GM21717 (cell line): ENCODE measurements at regions not wholly inside any gene's neighbourhood (a gene's known extent, or its start where the extent isn't known, plus 50 kb on each side); places are given as distances from the start of the nearest gene placed in this dataset.
"Not testable (repeated sequence)": the region's sequence is repeated elsewhere in the genome, so short reads cannot be mapped to it uniquely, and the experiment has no call there.

ENCODE experiments used
- ATAC-seq: cut with Tn5 transposase; IDR thresholded peaks from one replicate; pipeline ENCODE4 v1.9.1; 2021; ENCODE audit warnings: mild to moderate bottlenecking, moderate library complexity; ENCODE audit not compliant: unreplicated experiment

GRCh38 chr7:94303118-94303517 is 91.6 kb upstream of the COL1A2 start:
- no peak for ATAC-seq

GRCh38 chr7:94303695-94304094 is 91.0 kb upstream of the COL1A2 start:
- no peak for ATAC-seq

DNA sequence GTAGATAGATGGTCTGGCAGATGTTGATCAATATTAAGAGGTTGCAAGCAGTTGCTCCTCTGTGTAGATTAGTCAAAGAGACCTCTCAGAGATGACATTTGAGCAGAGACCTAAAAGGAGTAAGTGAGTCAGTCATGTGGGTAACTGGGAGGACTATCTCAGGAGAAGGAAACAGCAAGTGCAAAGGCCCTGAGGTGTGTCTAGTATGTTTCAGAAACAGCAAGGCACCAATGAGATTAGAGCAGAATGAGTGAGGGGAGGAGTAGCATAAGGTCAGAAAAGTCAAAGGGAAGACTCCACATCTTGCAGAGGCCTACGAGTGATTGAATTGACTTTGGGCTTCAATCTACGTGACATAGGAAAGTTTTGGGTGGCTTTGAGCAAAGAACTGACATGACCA is 89.8 kb upstream of the COL1A2 start:
- ATAC-seq: no peak

GRCh38 chr7:94305836-94306235 is 88.9 kb upstream of the COL1A2 start:
- ATAC-seq: no peak

GRCh38 chr7:94307399-94308048 is 87.2 kb upstream of the COL1A2 start:
- no peak for ATAC-seq

- ATAC-seq: no peak
These were observed 83.2 kb upstream of the COL1A2 start for GRCh38 chr7:94311515-94311914.

- ATAC-seq: no peak
These were observed 80.8 kb upstream of the COL1A2 start for GRCh38 chr7:94313926-94314325.

DNA sequence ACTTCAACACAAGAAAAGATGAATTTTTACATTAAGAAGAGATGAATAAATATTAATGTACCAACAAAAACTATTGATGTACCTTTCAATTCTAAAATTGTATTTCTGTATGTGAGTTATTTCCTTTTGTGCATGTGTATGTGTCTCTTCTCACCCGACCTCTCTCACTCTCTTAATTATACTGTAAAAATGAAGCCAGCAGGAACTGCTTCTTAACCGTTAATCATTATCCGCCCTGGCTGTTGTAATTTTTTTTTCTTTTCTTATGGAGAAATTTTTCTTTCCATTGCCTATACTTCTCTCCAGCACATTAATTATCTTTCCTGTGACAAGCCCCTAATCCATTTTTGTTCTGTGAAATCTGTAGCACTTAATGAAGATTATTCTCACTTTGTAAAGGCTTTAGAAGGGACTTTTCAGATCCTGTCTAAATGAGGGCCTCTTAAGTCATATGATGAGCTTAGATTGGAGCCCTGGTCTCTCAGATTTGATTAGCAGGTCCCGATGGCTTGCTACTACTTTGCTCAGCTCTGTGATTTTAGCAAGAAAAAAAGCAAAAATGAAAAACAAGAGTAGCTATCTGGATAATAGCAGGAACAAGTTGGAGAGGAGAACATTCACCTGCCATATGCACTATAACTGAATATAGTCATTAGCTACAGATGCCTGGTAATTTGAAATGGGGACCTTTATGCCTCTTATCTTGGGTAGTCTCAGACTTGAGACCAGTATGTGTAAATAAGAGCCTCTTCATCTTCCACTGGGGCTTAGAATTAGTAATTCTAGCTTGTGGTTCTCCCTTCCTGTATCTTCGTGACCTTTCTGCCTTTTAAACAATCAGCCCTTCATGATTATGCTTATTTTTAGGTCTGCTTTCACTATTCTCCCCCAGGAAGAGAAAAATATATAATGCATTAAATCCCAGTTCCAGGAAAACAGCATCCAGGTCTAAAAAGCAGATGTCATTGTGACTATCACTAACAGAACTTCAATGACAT is 80.0 kb upstream of the COL1A2 start:
- no peak for ATAC-seq

DNA sequence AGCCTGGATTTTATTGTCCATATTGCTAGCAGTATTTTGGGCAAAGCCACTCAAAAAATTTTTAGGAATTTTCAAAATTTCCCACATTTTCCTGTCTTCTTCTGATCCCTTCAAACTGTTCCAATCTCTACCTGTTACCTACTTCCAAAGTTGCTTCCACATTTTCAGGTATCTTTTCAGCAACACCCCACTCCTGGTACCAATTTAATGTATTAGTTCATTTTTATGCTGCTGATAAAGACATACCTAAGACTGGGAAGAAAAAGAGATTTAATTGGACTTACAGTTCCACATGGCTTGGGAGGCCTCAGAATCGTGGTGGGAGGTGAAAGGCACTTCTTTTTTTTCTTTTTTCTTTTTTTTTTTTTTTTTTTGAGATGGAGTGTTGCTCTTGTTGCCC is 73.6 kb upstream of the COL1A2 start:
- ATAC-seq: not testable (repeated sequence)

DNA sequence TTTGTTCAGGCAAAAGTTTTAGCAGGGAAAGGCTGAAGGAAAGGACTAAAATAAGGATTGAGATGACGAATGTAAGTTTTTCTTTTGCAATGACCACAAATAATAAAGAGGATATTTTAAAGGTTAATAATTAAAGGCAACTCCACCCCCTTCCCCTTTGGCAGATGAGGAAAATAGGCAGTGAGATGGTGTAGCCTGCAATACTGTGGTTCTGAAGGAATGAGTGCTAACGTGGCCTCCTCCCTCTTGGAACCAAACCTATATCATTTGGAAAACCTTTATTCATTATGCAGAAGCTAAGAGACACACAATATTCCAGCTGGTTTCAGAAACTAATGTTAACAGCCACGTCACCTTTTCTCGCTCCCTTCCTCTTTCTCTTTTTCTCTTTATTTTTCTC is 70.9 kb upstream of the COL1A2 start:
- ATAC-seq: no peak

GRCh38 chr7:94324380-94325121 is 70.1 kb upstream of the COL1A2 start:
- no peak for ATAC-seq

- no peak for ATAC-seq
These were observed 69.6 kb upstream of the COL1A2 start for GRCh38 chr7:94325122-94325475.

GRCh38 chr7:94330269-94331020 is 64.2 kb upstream of the COL1A2 start:
- no peak for ATAC-seq

DNA sequence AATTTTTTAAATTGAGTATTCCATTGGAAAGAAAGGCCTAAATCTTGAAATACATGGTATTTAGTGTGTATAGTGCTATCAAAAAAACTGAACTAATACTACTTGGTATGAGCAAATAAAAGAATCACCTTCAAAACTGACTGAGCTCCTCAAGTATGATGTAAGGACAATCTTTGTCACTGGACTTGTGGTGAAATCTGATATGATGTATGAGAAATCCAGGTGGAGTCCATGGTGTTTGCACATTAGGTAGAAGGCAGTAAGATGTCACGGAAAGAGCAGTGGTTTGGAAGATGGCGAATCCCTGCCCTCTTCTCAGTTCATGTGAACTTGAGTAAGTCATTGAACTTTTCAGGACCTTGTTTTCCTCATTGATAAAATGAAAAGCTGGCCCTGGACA is 62.1 kb upstream of the COL1A2 start:
- ATAC-seq: no peak

DNA sequence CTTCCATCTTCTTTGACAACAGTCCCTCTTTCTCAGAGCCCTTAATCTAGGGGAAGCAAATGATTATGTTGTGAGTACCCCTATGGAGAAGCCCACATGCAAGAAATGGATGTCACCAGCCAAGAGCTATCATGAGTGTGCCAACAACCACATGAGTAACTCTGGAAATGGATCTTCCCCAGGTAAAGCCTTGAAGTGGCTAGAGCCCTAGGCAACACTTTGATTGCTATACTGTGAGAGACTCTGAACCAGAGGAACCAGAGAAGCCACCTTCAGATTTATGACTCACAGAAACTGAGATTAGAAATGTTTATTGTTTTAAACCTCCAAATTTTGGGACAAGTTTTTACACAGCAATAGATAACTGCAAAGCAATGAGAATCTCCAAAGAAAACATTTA is 60.9 kb upstream of the COL1A2 start:
- no peak for ATAC-seq

DNA sequence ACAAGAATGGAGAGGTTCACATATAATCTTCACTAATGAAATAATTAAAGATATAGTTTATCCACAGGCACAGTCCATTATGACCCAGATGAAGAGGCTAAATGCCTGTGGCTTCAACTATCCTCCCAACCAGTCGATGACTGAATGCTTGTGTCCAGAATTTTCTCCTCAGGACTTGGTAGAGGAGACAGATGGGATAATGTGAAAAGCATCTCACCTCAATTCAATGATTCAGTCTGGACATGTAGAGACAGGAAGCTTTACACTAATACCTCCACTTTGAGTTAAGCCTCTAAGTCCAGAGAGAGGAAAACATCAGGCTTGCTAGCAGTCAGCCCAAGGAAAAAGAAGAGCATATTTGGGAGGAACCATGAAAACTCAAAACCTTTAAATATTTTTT is 59.1 kb upstream of the COL1A2 start:
- ATAC-seq: no peak

- ATAC-seq: no peak
These were observed 58.7 kb upstream of the COL1A2 start for GRCh38 chr7:94336009-94336408.

DNA sequence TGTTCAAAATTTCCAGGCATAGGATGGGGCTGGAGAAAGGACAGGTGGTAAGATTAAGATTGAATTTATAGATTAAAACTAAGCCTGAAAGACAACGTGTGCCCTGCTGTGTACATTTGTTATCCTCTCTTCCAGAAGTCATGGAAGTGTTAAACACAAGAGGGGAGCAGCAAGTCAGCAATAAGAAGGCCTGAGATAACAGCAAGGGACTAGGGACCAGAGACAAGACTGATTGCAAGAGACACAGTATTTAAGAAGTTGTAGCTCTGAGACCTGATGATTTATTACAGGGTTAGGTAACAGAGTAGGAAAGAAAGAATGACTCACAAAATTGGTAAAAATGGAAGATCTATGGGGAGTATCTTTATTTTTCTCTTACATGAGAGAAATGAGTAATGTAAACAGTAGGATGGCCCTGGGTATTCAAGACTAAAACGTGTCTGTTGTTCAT is 55.7 kb upstream of the COL1A2 start:
- no peak for ATAC-seq

DNA sequence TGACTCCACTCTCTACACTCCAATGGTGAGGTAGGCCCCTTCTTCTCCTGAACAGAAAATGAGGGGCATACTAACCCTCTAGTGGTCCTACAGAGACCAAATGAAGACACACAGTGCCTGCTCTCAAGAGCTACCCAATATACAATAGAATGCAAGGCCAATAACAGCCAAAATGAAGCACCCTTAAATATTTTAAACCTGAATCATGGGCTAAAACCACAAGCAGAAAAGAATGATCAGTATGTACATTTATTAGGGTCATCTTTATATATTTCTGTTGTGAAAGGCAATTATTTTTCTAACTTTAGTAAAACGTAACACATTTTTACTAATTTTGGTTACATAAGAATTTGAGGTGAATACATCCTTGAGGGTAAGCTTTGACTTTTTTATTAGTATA is 49.9 kb upstream of the COL1A2 start:
- no peak for ATAC-seq
